22Rv1 (cell line): ENCODE measurements at regions not wholly inside any gene's neighbourhood (a gene's known extent, or its start where the extent isn't known, plus 50 kb on each side); places are given as distances from the start of the nearest gene placed in this dataset.

Experiments used
- ZFX ChIP-seq: fragments of 450-650 bp; IDR thresholded peaks from 2 replicates; pipeline ENCODE4 v1.6.1; 2017; ENCODE audit warnings: antibody characterized with exemption, borderline replicate concordance
- TF ChIP-seq, protein P1 (sequence below): fragments of 450-650 bp; IDR thresholded peaks from 2 replicates; pipeline ENCODE4 v1.5.1; 2017; ENCODE audit warnings: mild to moderate bottlenecking

- TF ChIP-seq, protein P1, sequence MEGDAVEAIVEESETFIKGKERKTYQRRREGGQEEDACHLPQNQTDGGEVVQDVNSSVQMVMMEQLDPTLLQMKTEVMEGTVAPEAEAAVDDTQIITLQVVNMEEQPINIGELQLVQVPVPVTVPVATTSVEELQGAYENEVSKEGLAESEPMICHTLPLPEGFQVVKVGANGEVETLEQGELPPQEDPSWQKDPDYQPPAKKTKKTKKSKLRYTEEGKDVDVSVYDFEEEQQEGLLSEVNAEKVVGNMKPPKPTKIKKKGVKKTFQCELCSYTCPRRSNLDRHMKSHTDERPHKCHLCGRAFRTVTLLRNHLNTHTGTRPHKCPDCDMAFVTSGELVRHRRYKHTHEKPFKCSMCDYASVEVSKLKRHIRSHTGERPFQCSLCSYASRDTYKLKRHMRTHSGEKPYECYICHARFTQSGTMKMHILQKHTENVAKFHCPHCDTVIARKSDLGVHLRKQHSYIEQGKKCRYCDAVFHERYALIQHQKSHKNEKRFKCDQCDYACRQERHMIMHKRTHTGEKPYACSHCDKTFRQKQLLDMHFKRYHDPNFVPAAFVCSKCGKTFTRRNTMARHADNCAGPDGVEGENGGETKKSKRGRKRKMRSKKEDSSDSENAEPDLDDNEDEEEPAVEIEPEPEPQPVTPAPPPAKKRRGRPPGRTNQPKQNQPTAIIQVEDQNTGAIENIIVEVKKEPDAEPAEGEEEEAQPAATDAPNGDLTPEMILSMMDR = no peak
- no peak for TF ChIP-seq ZFX
Measured at GRCh38 chr18:71913641-71914040, 630.5 kb downstream of the CBLN2 start.
